SK-N-SH (cell line): ENCODE measurements at regions not wholly inside any gene's neighbourhood (a gene's known extent, or its start where the extent isn't known, plus 50 kb on each side); places are given as distances from the start of the nearest gene placed in this dataset.

ENCODE experiments used
- EP300 ChIP-seq, 2 experiments: IDR thresholded peaks; 2 replicates each; pipeline versions ENCODE4 v1.4.0 to v1.6.1; 2012; ENCODE audit warnings: borderline replicate concordance in 1 of 2, low read depth in 1 of 2, low read length in 1 of 2
- GABPA ChIP-seq: IDR thresholded peaks from 2 replicates; pipeline ENCODE4 v1.4.0; 2012; ENCODE audit warnings: low read depth, mild to moderate bottlenecking
- NRF1 ChIP-seq: IDR thresholded peaks from 2 replicates; pipeline ENCODE4 v1.6.1; 2012; ENCODE audit warnings: low read depth, mild to moderate bottlenecking, low read length
- POLR2AphosphoS5 ChIP-seq: IDR thresholded peaks from 2 replicates; pipeline ENCODE4 v1.6.1; 2012; ENCODE audit warnings: low read depth, low read length
- RAD21 ChIP-seq: IDR thresholded peaks from 2 replicates; pipeline ENCODE4 v1.6.1; 2012; ENCODE audit warnings: mild to moderate bottlenecking, low read length
- RCOR1 ChIP-seq: fragments of 150-350 bp; IDR thresholded peaks from 2 replicates; pipeline ENCODE4 v1.6.1; 2017; ENCODE audit warnings: antibody characterized with exemption, low read length
- REST ChIP-seq: IDR thresholded peaks from 2 replicates; pipeline ENCODE4 v1.6.1; 2012; ENCODE audit warnings: mild to moderate bottlenecking, low read depth, low read length, moderate library complexity
- TF ChIP-seq, protein P1 (sequence below): fragments of 200-600 bp; sonication (generic); IDR thresholded peaks from 2 replicates; pipeline ENCODE4 v1.6.1; 2017; ENCODE audit warnings: antibody characterized with exemption, mild to moderate bottlenecking, moderate library complexity
- TF ChIP-seq, protein P2 (sequence below): IDR thresholded peaks from 2 replicates; pipeline ENCODE4 v1.4.0; 2012; ENCODE audit warnings: low read depth

GRCh38 chr16:11411059-11411550 is 65.8 kb downstream of the RMI2 start:
- TF ChIP-seq, protein P1, sequence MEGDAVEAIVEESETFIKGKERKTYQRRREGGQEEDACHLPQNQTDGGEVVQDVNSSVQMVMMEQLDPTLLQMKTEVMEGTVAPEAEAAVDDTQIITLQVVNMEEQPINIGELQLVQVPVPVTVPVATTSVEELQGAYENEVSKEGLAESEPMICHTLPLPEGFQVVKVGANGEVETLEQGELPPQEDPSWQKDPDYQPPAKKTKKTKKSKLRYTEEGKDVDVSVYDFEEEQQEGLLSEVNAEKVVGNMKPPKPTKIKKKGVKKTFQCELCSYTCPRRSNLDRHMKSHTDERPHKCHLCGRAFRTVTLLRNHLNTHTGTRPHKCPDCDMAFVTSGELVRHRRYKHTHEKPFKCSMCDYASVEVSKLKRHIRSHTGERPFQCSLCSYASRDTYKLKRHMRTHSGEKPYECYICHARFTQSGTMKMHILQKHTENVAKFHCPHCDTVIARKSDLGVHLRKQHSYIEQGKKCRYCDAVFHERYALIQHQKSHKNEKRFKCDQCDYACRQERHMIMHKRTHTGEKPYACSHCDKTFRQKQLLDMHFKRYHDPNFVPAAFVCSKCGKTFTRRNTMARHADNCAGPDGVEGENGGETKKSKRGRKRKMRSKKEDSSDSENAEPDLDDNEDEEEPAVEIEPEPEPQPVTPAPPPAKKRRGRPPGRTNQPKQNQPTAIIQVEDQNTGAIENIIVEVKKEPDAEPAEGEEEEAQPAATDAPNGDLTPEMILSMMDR, result no peak
- TF ChIP-seq POLR2AphosphoS5 (0 out of 2 replicates have a peak, but pooled peaks have one; percentile 17), RAD21 (no peak), NRF1 (no peak), EP300 (IDR thresholded peaks at IDR 0.05; ENCODE audit: borderline replicate concordance in 1 of 2, low read depth in 1 of 2, low read length in 1 of 2) (no peak), REST (no peak), RCOR1 (peak; percentile 66), GABPA (no peak)
- TF ChIP-seq, protein P2, sequence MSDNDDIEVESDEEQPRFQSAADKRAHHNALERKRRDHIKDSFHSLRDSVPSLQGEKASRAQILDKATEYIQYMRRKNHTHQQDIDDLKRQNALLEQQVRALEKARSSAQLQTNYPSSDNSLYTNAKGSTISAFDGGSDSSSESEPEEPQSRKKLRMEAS, result no peak
